ENCODE measurements at regions not wholly inside any gene's neighbourhood (a gene's known extent, or its start where the extent isn't known, plus 50 kb on each side); places are given as distances from the start of the nearest gene placed in this dataset.

- TF ChIP-seq CTCF (IDR thresholded peaks at IDR 0.05) (no peak), POLR2A (IDR thresholded peaks at IDR 0.05) (no peak)
Observed at GRCh38 chr15:70478251-70478990, 284.9 kb downstream of the UACA start.
